Kidney (tissue), 13 donors: ENCODE measurements at regions not wholly inside any gene's neighbourhood (a gene's known extent, or its start where the extent isn't known, plus 50 kb on each side); places are given as distances from the start of the nearest gene placed in this dataset.

Experiments used
- DNase-seq, 5 donors: peaks; one replicate each; pipeline ENCODE4 v3.0.0-alpha.2; 2013 to 2020
- FAIRE-seq: peaks from 2 replicates; lab custom pipeline; 2012; peaks lifted over from hg19 to GRCh38; lab: Jason Lieb, UNC
- H3K27ac ChIP-seq, 2 donors: one replicate each; pipeline ENCODE4 v1.7.0; 2013; ENCODE audit warnings: low read depth in 2 of 2, low read length in 2 of 2, inconsistent platforms in 1 of 2
- H3K27me3 ChIP-seq: one replicate; pipeline ENCODE4 v1.7.1; 2013; ENCODE audit warnings: low read length, inconsistent platforms; ENCODE audit not compliant: control insufficient read depth, insufficient read depth
- H3K36me3 ChIP-seq, 3 donors: one replicate each; pipeline versions ENCODE4 v1.7.0 to v1.7.1; 2013; ENCODE audit warnings: low read length in 3 of 3, control low read depth in 1 of 3, inconsistent platforms in 1 of 3; ENCODE audit not compliant: insufficient read depth in 3 of 3, control insufficient read depth in 2 of 3
- H3K4me1 ChIP-seq, 3 donors: one replicate each; pipeline versions ENCODE4 v1.7.0 to v1.7.1; 2013; ENCODE audit warnings: low read length in 3 of 3, inconsistent platforms in 1 of 3, low read depth in 1 of 3; ENCODE audit not compliant: control insufficient read depth in 2 of 3, insufficient read depth in 2 of 3
- H3K4me3 ChIP-seq, 3 donors: one replicate each; pipeline versions ENCODE4 v1.7.0 to v1.8.1; 2013; ENCODE audit warnings: low read length in 3 of 3, control low read depth in 1 of 3, inconsistent platforms in 1 of 3
- H3K9ac ChIP-seq, 3 donors: one replicate each; pipeline versions ENCODE4 v1.7.0 to v1.7.1; 2013; ENCODE audit warnings: low read length in 3 of 3, control low read depth in 1 of 3, inconsistent platforms in 1 of 3
- H3K9me3 ChIP-seq, 3 donors: one replicate each; pipeline versions ENCODE4 v1.7.0 to v1.7.1; 2013; ENCODE audit warnings: low read length in 3 of 3, control low read depth in 1 of 3, inconsistent platforms in 1 of 3; ENCODE audit not compliant: control insufficient read depth in 2 of 3, insufficient read depth in 1 of 3
- CTCF ChIP-seq: IDR thresholded peaks from 3 replicates; pipeline ENCODE4 v1.5.1; 2012; ENCODE audit warnings: mild to moderate bottlenecking, moderate library complexity, borderline replicate concordance; ENCODE audit not compliant: insufficient read depth; ENCODE audit errors: extremely low read depth
- intact Hi-C: fragments of 100-400 bp; cut with DNase I; formaldehyde crosslinking; loops from one replicate; pipeline ENCODE4 v1.11.1; 2022
- donor health status: control.
- donor health status: control.
- donor health status: control.
- donor health status: control.
- donor health status: control.
- donor health status: DM: yes; HTN: yes; CAD: no.
- donor health status: Normal renal cell carcinoma (clear cell type).

- Histone ChIP-seq H3K4me1 (no peaks in the 10 kb centered on the region), H3K27ac (no peak overlapping the region), H3K4me3 (no peak overlapping the region), H3K36me3 (no peaks in the 10 kb centered on the region), H3K27me3 (no peaks in the 10 kb centered on the region), H3K9ac (no peak overlapping the region), H3K9me3 (no peaks in the 10 kb centered on the region)
- TF ChIP-seq CTCF = no peak
- intact Hi-C loops = no loop called here
- DNase-seq (no peak), FAIRE-seq (no peak)
These were observed 190.4 kb upstream of the DIO3 start for GRCh38 chr14:101370593-101371569.

- Histone ChIP-seq H3K4me1 (no peaks in the 10 kb centered on the region), H3K9me3 (no peaks in the 10 kb centered on the region), H3K4me3 (no peak overlapping the region), H3K27me3 (no peaks in the 10 kb centered on the region), H3K27ac (no peak overlapping the region), H3K9ac (no peak overlapping the region), H3K36me3 (no peaks in the 10 kb centered on the region)
- FAIRE-seq (no peak), DNase-seq (no peak)
- intact Hi-C loops = no loop called here
- TF ChIP-seq CTCF = no peak
These were observed 189.2 kb upstream of the DIO3 start for GRCh38 chr14:101371799-101372793.

GRCh38 chr14:101372894-101373620 is 188.2 kb upstream of the DIO3 start:
- intact Hi-C loops = no loop called here
- no peaks in the 10 kb centered on the region for H3K4me1 ChIP-seq
- no peak for TF ChIP-seq CTCF
- no peak overlapping the region for H3K9ac ChIP-seq
- no peaks in the 10 kb centered on the region for H3K27me3 ChIP-seq
- H3K4me3 ChIP-seq = no peak overlapping the region
- H3K36me3 ChIP-seq = no peaks in the 10 kb centered on the region
- DNase-seq (peak in 2 of 5 donors; percentile 28 to 30), FAIRE-seq (no peak)
- H3K9me3 ChIP-seq = no peaks in the 10 kb centered on the region
- H3K27ac ChIP-seq = no peak overlapping the region
